ENCODE measurements at regions not wholly inside any gene's neighbourhood (a gene's known extent, or its start where the extent isn't known, plus 50 kb on each side); places are given as distances from the start of the nearest gene placed in this dataset.

GRCh38 chr12:38132139-38132538, 184.4 kb upstream of the ALG10B start:
- TF ChIP-seq MAX (IDR thresholded peaks at IDR 0.05) (no peak), POLR2AphosphoS5 (IDR thresholded peaks at IDR 0.05; ENCODE audit: low read depth, low read length) (no peak), CTCF (IDR thresholded peaks at IDR 0.05 in 2 of 3, conservative IDR thresholded peaks at IDR 0.05 in 1 of 3; ENCODE audit: borderline replicate concordance in 1 of 3, insufficient read depth in 1 of 3, low read depth in 2 of 3, low read length in 2 of 3) (no peak), YY1 (IDR thresholded peaks at IDR 0.05; ENCODE audit: extremely low read depth, insufficient replicate concordance, low read depth, low read length) (no peak)
